NCI-H146 treated with DMSO at 0.1 percent for 48 hours (cell line): ENCODE measurements at regions not wholly inside any gene's neighbourhood (a gene's known extent, or its start where the extent isn't known, plus 50 kb on each side); places are given as distances from the start of the nearest gene placed in this dataset.

ENCODE experiments used
- DNase-seq: peaks from one replicate; lab custom pipeline; 2025; ENCODE audit not compliant: unreplicated experiment; lab: John Stamatoyannopoulos, UW

DNA sequence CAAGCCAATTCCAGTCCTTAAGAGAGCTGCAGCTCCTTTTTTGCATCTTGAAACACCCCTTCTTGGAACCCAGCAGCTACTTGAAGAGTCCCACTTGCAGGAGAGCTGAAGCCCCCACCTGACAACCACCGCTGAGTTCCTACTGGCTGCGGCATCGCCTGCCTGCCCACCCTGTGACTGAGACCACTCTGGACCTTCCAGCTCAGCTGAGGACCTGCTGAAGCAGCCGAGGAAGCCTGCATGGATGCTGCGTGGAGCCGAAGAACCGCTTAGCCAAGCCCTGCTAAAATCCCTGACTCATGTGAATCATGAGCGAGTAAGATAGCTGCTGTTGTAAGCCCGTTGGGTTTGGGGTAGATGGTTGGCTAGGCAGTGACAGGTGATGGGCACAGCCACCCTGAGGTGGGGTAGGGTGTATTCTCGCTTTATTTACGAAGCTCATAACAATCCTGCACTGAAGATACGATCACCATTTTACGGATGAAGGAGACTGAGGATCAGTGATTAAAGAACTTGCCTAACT, 78.4 kb downstream of the INHBB start:
- no peak for DNase-seq

- no peak for DNase-seq
Measured at GRCh38 chr2:120425014-120425413, 79.1 kb downstream of the INHBB start.

DNA sequence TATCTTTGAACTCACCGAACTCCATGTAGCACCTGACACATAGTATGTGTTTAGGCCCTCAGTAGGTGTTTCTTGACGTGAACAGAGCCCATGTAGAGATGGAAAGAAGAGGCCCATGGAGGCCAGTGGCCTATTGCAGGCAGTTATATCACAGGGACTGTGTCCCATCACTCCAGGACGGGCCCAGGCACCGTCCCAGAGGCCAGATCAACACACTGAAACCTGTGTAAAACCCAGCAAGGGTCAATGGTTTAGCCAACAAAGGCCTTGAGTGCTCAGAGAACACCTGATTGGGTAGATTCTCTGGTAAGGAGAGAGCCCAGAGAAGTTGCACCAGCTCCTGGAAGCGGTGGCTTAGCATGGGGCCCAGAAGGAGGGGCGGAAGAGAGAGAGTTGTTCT, 82.8 kb downstream of the INHBB start:
- no peak for DNase-seq

GRCh38 chr2:120429586-120430500, 83.9 kb downstream of the INHBB start:
- no peak for DNase-seq

- DNase-seq, result no peak
Measured at GRCh38 chr2:120430501-120430830, 84.5 kb downstream of the INHBB start.

DNA sequence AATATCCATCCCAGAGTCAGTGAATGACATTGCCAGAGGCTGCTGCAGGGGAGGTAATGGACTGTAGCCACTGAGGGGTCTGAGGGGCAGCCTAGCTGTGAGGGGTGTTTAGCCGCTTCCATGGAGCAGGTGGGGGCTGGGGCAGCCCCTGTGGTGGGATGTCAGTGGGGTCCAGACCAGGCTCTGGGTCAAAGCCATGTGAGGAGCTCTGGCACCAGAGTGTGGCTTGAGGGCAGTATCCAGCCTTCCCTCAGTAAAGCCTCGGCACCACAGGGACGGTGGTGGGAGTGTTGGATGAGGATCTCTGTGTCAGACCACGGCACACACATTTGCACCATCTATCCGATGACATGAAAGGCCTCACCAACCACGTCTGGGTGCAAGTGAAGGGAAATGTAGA, 85.0 kb downstream of the INHBB start:
- no peak for DNase-seq

GRCh38 chr2:120431386-120432292, 85.7 kb downstream of the INHBB start:
- DNase-seq, result no peak

- no peak for DNase-seq
Measured at GRCh38 chr2:120432293-120432975, 86.5 kb downstream of the INHBB start.

DNA sequence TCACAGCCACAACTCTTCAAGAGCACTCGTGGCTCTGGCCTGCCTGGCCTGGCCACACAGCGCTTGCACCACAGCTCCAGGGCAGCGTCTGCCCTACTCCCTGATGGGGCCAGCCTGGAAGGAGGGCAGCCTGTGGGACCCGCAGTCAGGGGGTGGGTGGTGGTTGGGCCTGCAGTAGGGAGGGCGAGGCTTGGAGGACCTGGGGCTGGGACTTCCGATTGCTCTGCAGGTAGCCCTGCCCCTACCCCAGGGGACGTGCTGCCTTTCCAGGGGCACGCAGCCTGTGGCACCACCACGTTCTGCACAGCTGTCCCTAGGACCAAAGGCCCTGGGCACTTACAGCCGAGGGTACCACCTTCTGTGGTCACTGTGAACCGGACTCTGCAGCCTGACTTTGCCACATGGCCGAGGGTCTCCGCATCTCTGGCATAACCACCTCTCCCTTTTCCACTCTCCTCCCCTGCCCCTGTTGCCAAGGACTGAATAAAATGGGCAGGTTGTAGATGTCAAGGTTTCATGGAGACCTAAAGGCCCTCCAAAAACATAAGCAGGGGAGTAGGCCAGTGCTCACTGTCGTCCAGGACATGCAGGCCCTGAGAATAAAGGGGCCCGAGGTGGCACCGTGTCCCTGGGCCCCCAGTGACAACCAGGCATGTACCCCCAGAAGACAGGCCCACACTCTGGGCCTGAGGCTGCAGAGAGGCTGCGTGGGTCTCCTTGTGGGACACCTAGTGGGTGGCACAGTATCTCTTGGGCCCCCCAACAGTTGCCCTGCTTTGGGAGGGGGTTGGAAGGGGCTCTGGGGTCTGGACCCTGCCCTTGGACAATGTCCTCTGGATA, 87.3 kb downstream of the INHBB start:
- no peak for DNase-seq

DNA sequence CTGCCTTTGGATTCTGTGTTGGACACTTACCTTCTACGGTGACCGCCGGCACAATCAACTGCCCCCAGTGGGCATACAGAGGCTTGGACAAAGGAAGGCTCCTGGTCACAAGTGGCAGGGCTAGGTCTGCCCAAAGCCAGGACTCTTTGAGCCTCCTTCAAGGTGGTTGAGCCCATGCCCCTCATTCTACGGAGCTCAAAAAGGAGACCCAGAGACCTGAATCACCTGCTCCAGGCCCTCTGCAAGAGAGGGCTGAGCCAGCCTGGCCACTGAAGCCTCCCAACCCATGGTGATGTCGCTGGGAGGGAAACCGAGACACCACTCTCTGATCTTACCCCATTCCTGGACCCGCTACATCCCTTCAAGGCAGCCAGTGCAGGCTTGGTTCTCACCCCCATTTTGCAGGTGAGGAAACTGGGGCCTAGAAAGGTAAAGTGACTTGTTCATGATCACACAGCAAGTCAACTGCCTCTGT, 87.9 kb downstream of the INHBB start:
- no peak for DNase-seq

DNA sequence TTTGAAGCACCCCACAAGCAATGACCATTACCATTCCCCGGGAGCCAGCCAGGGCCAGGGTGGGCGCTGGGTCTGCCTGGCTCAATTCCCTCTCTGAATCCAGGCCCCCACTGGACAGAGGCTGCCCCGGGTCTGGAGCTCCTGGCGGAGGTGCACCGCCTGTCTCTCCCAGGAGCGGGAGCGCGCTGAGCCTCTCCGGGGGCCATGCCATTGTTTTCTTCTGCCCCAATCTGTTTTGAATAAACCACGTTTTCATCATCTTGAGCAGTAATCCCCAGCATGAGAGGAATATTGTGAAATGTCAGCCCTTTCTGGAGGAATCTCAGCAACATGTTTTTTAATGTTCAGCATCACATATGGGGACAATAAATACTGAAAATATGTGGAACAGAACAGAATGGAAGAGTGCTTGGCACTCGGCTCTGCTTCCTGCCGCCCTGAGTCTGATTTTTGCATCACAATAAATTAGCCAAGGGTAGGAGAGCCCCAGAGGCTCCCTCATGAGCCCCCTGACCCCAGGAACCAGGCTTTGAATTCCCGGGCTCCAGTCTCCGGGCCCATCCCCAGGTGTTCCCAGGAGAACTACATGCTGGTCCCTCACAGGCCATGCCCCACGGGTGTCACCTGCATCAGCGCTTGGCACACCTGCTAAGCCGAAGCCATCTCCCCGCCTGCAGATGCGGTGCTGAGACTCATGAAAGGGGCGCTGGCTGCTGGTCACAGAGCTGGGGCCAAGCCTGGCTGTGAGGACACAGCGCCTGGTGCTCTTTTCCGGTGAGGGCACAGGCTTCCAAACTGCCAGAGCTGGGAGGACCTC, 88.8 kb downstream of the INHBB start:
- DNase-seq, result no peak

DNA sequence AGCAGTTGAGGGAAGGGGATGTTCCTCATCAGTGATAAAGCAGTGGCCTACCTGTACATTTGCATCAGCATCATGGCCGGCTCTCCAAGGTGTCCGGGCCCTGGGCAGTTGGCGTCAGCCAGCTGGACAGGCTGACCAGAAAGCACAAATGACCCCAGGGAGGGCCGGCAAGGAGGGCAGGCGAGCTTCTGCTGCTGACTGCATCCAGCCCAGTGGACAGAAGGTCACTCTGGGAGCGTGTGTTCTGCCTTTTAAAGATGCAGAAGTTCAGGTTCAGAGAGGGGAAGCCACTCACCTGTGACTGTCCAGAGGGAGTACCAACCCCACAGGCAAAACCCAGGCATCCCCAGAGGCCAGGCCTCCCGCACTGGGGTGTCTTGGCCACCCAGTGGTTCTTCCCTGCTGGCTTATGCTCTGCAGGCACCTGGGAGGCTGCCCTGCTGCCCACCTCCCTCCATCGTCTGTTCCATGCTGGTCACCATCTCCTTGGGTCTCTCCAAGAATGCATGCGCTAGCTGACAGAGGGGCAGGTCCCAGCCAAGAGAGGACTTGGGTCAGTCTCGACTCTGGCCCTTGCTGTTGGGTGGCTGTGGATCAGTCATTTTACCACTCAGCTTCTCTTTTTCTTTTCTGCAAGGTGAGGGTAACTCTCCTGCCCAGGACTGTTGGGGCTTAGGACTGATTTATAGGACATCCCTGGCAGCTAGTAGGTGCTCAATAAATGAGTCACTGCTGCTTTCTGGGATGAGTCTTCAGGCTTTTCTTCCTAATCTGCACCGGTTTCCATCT, 89.9 kb downstream of the INHBB start:
- DNase-seq, result no peak

- no peak for DNase-seq
Measured at GRCh38 chr2:120436460-120436739, 90.5 kb downstream of the INHBB start.

DNA sequence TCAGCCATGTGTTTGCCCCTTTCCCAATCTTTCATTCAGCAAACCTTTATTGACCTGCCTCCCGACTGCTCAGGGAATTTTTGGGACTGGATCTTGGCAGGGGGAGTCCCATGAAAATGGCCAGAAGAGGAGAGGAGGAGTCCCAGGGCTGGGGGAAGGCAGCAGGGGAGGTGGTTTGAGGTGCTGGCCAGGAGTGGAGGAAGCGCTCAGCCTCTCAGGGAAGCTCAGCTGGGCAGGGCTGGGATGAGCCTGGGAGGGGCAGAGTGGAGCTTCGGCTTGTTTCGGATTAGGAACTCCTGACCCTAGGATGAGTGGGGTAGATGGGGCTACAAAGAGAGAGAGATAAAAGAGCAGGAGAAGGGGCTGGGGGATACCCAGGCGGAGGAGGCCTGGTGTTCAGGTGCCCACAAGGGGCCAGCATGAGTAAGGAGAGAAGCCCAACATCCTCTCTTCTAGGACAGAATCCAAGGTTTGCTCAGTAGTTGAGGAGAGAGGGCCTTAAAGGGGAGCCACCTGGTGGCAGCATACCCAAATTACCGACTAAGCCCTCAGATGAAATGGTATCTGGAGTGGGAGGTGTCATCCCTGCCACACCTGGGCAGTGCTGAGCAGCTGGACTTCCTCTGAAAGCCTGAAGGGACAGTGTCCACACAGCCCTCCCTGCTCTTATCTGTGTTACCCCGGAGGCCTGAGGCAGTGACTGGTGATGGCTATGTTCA, 91.1 kb downstream of the INHBB start:
- DNase-seq, result no peak

GRCh38 chr2:120437604-120438000, 91.7 kb downstream of the INHBB start:
- DNase-seq, result no peak

DNA sequence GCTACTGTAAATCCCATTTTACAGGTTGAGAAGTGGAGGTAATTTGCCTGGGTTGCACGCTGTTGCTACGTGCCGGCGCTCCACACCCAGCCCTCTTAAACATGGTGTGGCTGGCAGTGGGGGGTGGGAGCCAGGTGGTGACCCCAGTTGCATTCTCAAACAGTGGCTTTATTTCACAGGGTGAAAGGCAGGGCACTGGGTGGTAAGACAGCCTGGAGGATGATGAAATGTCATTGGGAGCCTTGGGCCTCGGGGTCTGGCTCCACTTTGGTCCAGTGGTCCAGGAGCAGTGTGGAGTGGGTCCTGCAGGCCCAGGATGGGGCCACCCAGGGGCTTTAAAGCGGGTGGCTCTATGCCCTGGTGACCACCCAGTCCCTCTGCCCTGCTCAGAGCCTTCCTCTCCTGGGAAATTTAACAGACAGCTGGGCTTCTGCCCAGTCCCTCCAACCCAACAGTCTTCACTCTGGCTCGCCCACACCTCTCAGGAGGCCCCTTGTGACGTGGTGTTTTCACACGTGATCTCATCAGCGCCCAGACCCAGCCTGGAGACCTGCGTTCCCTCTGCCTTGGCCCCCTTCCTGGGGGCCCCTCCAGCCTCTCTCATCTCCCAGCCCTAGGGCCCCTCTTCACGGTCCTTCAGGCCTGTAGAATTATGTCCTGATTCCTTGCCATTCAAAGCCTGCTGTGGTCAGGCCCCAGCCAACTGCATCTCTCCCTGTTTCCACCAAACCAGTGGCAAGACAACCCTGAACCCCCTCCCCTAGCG, 92.5 kb downstream of the INHBB start:
- DNase-seq, result no peak

DNA sequence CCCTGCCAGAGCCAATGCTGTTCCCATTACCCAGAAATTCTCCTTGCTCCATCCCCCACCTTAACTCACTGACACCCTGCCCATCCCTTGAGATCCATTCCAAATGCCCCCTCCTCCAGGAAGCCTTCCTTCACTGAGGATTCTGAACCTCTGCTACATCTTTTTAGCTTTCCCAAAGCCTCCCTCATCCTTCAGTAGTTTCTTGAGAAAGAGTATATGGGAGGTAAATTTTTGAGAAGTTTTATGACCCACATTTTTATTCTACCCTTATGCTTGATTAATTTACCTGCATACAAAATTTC, 93.1 kb downstream of the INHBB start:
- DNase-seq, result no peak
